Right lobe of liver (tissue), 6 donors: ENCODE measurements at regions not wholly inside any gene's neighbourhood (a gene's known extent, or its start where the extent isn't known, plus 50 kb on each side); places are given as distances from the start of the nearest gene placed in this dataset.

Experiments
- ATAC-seq, 4 donors: fragments of 200-7000 bp; cut with Tn5 transposase; one replicate each; pipeline ENCODE4 v1.9.1; 2020; ENCODE audit warnings: mild to moderate bottlenecking in 4 of 4, moderate library complexity in 4 of 4
- DNase-seq, 3 donors: peaks; one replicate each; pipeline ENCODE4 v3.0.0-alpha.2; 2020
- H3K27ac ChIP-seq, 3 donors: fragments of 200-600 bp; one replicate each; pipeline ENCODE4 v1.8.0; 2022
- H3K27me3 ChIP-seq, 2 donors: fragments of 200-600 bp; one replicate each; pipeline ENCODE4 v1.8.0; 2022
- H3K36me3 ChIP-seq, 4 donors: fragments of 200-600 bp; sonication (generic) in 1 of 4; one replicate each; pipeline versions ENCODE4 v1.5.1 to v1.8.0; 2017 to 2022; ENCODE audit warnings: control low read depth in 1 of 4
- H3K4me1 ChIP-seq, 4 donors: fragments of 200-600 bp; sonication (generic) in 1 of 4; one replicate each; pipeline versions ENCODE4 v1.5.1 to v1.8.0; 2017 to 2022; ENCODE audit warnings: control low read depth in 1 of 4
- H3K4me3 ChIP-seq, 3 donors: fragments of 200-600 bp; one replicate each; pipeline ENCODE4 v1.8.0; 2022
- H3K9me3 ChIP-seq, 4 donors: fragments of 200-600 bp; sonication (generic) in 1 of 4; one replicate each; pipeline versions ENCODE4 v1.5.1 to v1.8.0; 2017 to 2022; ENCODE audit warnings: control low read depth in 1 of 4
- POLR2A ChIP-seq: fragments of 450-650 bp; IDR thresholded peaks from one replicate; pipeline ENCODE4 v1.6.1; 2017; ENCODE audit warnings: antibody characterized with exemption, mild to moderate bottlenecking
- WGBS: methylation state at CpG from one replicate; pipeline ENCODE4 v1.1.6; 2018; ENCODE audit warnings: low coverage, low lambda C conversion rate; ENCODE audit not compliant: insufficient coverage; ENCODE audit errors: missing lambda C conversion rate; 5-methylcytosine and 5-hydroxymethylcytosine counted together
- intact Hi-C, 2 donors: fragments of 100-400 bp; cut with DNase I; formaldehyde crosslinking; loops; one replicate each; pipeline versions ENCODE4 v1.11.2 to v1.14.1; 2022
- TF ChIP-seq, protein P1 (sequence below), 4 donors: fragments of 200-600 bp in 3 of 4; fragments of 450-650 bp in 1 of 4; IDR thresholded peaks; one replicate each; pipeline versions ENCODE4 v1.5.1 to v1.8.0; 2016 to 2022; ENCODE audit warnings: antibody characterized with exemption in 4 of 4, mild to moderate bottlenecking in 2 of 4
- donor health status: DM: no; HTN: yes; CAD: no.
- donor health status: DM: no; HTN: no; CAD: no.
- donor health status: DM: no; HTN: no; CAD: no.
- donor health status: DM: no; HTN: yes; CAD: no.
- donor health status: DM: no; HTN: yes; CAD: no.

DNA sequence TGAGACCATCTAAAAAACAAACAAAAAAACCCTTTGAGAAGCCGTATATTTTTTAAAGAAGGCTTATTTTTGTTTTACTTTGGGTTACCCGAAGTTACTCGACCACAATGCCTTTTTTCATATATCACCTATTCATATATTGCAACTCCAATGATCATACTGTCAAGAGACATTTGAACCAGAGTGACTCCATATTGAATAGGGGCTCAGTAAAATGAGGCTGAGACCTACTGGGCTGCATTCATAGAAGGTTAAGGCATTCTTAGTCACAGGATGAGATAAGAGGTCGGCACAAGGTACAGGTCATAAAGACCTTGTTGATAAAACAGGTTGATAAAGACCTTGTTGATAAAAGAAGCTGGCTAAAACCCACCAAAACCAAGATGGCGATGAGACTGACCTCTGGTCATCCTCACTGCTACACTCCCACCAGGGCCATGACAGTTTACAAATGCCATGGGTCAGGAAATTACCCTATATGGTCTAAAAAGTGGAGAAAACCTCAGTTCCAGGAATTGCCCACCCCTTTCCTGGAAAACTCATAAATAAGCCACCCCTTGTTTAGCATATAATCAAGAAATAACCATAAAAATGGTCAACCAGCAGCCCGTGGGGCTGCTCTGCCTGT lies 50.0 kb upstream of the PKP2 start:
- Histone ChIP-seq H3K36me3 (no peaks in the 10 kb centered on the region), H3K4me1 (no peaks in the 10 kb centered on the region), H3K9me3 (no peaks in the 10 kb centered on the region), H3K4me3 (no peak overlapping the region), H3K27me3 (no peaks in the 10 kb centered on the region), H3K27ac (no peak overlapping the region)
- DNase-seq, result no peak
- intact Hi-C loops, result no loop called here
- WGBS, result 40% methylated on average over 6 of the region's 6 CpGs
- no peak for TF ChIP-seq POLR2A
- TF ChIP-seq, protein P1, sequence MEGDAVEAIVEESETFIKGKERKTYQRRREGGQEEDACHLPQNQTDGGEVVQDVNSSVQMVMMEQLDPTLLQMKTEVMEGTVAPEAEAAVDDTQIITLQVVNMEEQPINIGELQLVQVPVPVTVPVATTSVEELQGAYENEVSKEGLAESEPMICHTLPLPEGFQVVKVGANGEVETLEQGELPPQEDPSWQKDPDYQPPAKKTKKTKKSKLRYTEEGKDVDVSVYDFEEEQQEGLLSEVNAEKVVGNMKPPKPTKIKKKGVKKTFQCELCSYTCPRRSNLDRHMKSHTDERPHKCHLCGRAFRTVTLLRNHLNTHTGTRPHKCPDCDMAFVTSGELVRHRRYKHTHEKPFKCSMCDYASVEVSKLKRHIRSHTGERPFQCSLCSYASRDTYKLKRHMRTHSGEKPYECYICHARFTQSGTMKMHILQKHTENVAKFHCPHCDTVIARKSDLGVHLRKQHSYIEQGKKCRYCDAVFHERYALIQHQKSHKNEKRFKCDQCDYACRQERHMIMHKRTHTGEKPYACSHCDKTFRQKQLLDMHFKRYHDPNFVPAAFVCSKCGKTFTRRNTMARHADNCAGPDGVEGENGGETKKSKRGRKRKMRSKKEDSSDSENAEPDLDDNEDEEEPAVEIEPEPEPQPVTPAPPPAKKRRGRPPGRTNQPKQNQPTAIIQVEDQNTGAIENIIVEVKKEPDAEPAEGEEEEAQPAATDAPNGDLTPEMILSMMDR (IDR thresholded peaks at IDR 0.05), result no peak
- no peak for ATAC-seq
